NCI-H446 treated with DMSO at 0.1 percent for 48 hours (cell line): ENCODE measurements at regions not wholly inside any gene's neighbourhood (a gene's known extent, or its start where the extent isn't known, plus 50 kb on each side); places are given as distances from the start of the nearest gene placed in this dataset.
"Not testable (repeated sequence)": the region's sequence is repeated elsewhere in the genome, so short reads cannot be mapped to it uniquely, and the experiment has no call there.

Source experiments
- DNase-seq: peaks from one replicate; lab custom pipeline; 2025; lab: John Stamatoyannopoulos, UW

DNA sequence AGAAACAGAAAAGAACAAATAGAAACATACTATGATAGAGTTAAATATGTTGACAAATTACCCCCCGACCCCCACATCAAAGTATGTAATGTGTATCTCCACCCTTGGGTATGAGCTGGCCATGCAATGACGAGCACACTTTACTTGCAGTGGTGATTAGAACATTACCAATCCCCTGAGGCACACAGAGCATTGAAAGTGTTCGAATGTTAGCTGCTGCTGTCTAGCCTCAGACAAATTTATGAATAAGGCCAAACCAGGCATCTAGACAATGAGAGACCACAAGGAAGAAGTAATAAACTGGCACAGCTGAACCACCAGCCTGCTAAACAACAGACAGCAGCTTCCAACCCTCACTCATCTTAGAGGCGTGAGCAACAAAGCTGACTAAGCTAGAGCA, 380.5 kb downstream of the DSEL start:
- no peak for DNase-seq

DNA sequence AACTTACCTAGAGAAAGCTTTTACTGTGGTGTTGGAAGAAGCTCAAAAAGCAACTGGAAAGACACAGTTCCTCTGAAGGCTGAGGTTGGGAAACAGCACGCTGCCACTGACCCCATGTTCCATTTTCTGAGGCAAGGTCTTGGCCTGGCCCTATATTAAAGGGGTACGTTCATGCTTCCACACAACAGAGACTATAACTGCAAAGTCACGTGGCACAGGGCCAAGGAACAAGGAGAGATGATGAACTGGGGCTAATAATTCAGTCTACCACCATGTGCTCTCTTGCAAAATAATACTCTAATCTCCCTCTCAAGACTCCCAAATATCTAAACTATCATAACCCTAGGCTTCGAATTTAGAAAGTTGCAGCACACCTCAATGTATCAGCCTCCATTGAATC, 381.6 kb downstream of the DSEL start:
- no peak for DNase-seq

DNA sequence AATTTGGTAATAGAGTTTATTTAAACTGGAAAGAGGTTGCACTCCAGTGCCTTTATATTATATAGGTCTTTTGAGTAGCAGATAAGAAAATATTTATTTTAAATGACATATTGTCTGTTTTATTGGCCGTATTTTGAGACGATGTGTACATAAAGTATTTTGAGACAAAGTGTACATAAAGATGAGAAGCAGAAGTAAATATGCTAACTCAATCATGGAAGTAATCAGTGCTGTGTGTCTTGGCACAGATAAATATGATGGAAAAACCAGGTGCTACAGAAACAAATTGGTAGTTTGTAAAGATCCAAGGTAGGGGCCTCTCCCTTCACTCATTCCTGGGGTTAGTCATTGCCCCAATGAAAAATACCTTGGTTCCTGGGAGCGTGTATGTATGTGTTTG, 382.9 kb downstream of the DSEL start:
- DNase-seq = no peak

DNA sequence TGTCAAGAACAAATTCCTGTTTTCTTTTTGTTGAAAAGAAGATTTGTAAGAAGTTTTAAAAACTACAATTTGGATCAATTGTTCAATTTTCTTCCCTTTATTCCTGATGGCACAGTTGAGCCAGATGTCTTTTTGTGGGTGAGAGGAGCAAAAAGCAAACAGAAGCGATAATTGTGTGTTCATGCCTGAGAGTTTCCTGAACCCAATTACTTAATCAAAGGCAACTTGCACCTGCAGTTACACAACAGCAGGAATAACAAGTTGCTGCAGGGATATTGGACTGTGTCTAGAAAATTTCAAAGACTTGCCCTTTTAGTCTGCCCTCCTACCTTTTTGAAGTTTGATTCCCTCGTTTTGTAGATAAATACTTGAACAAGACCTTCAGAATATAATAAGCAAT, 383.6 kb downstream of the DSEL start:
- peak; percentile 22 for DNase-seq

DNA sequence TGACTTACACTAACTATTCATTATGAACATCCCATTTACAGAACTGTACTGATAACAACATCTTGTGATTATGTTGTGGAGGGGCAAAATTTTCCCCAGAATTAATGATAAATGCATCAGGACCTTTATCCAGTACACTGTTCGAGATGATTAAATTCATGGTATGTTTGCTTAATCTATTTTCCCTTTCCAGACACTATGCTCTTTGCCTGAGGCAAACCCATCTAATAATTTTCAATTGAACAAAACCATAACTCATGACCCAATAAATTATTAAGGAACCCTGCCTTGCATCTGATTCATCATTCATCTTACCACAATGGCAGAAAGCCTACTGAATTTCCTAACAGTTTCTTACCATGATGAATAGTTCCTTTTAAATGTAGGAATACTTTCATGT, 385.0 kb downstream of the DSEL start:
- DNase-seq = no peak

DNA sequence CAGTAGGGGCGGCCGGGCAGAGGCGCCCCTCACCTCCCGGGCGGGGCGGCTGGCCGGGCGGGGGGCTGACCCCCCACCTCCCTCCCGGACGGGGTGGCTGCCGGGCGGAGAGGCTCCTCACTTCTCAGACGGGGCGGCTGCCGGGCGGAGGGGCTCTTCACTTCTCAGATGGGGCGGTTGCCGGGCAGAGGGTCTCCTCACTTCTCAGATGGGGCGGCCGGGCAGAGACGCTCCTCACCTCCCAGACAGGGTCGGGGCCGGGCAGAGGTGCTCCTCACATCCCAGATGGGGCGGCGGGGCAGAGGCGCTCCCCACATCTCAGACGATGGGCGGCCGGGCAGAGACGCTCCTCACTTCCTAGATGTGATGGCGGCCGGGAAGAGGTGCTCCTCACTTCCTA, 389.8 kb downstream of the DSEL start:
- DNase-seq = not testable (repeated sequence)

DNA sequence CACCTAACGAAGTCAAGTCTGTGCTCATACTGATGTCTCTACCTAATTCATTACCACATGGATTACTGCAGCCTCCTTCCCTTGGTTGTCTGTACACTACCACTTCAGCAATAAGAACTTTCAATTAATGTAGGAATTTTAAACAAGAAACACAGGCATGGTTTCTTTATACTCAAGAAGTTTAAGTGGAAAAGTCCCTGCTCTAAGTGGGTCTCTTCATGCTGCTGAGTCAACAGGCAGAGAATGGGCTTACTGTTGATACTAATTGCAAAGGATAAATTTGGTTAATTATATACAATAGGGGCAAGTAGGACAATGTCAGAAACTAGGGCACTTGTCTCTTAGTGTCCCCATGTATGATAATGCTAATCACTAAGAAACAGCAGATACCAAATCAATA, 392.6 kb downstream of the DSEL start:
- no peak for DNase-seq

DNA sequence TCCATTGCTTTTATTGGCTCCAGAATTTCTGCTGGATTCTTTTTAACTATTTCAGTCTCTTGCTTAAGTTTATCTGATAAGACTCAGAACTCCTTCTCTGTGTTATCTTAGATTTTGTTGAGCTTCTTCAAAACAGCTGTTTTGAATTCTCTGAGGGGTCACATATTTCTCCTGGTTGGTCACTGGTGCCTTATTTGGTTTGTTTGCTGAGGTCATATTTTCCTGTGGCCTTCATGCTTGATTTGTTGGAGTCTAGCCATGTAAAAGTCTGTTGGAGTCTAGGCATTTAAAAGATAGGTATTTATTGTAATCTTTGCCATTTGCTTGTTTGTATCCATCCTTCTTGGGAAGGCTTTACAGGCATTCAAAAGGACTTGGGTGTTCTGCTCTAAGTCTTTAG, 398.7 kb downstream of the DSEL start:
- no peak for DNase-seq

DNA sequence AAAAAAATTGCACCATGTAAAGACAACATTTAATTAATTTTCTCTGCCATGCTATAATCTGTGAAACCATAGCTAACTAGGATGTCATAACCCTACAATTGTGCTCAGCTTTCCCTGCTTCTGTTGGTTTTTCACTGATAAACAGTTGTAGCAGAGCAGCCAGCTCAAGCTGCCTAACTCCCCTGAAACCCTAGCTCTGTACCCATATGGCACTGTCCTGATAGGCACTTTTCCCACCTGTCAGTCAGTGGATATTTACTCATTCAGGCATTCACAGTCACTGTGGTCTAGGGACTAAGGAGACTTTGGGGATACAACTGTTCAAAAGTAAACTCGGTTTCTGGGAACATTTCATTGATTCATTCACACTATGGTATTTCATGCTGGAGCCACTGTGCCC, 407.0 kb downstream of the DSEL start:
- no peak for DNase-seq

DNA sequence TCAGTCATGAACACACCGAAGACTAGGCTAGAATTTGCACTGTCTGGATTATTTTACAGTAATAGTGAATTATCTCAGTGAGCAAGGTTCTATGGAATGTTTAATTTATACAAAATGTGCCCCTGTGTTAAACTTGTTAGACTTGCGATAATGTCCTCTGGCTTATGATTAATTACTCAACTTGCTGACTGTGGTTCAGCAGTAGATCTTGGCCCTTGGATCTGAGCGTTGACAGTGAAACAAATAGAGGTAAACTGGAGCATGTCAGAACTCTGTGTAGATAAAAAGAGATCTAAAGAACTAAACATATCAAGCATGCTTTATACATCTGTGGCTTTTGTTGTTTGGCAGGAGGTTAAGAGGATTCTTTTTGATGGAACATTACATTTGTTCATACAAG, 407.6 kb downstream of the DSEL start:
- no peak for DNase-seq

DNA sequence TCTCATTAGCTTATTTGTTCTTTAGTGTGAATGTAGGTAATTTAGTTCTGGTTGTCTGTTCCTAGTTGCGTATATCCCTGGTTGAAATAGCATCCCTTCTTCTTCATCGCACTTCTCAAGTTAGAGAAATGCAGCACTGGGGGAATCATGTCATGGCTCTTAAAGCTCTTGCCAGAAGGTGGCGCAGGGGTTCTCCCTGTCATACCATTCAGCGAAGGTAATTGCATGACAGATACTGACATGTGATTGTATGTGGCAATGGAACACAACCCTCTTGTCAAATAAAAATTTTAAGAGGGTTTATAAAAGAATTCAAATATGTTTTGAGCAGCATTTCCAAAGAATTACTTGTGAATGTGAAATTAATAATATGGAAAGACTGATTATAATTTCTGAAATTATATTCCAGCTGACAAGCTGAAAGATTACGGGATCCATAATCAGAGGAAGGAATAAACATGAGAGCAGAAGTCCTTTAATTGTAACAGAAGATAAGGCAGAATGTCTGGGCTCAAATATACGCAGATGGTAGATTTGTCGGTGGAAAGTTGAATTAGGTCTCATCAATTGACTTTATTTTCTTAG, 411.7 kb downstream of the DSEL start:
- peak; percentile 55 for DNase-seq

DNA sequence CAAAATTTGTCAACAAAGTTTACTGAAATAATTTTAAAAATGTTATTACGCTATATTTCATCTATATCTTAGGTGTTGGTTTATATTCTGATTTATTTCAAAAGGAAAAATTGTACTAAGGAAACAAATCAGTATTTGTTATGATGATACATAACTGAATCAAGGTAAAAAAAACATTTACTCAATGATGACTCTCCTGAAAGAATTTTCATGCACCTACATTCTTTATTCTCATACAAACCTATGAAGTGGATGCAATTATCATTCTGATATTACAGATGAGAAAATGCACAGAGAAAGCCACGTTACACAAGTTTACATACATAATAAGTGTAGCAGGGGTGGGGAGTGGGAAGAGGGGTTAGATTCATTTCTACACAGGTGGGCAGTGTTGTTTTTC, 422.4 kb downstream of the DSEL start:
- DNase-seq = no peak

DNA sequence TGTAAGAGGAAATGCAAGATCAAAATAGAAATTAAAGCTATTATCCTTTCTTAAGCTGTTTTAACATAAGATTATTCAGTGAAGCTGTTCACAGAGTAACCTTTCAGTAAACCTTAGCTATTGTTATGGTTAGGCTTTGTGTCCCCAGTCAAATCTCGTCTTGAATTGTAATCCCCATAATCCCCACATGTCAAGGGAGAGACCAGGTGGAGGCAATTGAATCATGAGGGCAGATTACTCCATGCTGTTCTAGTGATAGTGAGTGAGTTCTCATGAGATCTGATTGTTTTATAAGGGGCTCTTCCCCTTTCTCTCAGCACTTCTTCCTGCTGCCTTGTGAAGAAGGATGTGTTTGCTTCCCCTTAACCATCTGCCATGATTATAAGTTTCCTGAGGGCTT, 424.4 kb downstream of the DSEL start:
- DNase-seq = no peak

DNA sequence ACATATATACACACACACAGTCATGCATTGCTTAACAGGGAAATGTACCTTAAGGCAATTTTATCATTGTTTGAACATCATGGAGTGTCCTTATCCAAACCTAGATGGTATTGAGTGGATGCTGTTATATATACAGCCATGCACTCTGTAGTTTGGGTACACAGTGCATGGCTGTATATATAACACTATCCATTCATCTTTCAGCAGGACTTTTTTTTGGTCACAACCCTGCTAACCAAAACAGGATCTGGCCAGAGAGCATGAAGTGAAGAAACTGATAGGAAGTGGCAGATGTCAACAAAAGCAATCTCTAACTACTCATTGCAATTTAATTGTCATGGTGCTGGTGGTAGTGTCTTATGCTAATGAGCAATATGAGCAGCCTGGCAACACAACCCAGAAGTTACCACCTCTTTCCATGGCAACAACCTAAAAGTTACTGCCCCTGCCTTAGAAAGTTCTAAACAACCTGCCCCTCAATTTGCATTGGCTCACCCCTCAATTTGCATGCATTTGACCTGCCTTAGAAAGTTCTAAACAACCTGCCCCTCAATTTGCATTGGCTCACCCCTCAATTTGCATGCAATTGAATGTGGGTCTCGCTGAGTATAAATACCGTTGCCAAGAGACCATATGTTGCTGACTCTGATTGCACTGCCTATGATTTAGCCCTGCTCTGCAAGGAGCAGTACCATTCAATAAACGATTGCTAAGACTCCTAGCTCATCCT, 434.9 kb downstream of the DSEL start:
- DNase-seq = no peak

DNA sequence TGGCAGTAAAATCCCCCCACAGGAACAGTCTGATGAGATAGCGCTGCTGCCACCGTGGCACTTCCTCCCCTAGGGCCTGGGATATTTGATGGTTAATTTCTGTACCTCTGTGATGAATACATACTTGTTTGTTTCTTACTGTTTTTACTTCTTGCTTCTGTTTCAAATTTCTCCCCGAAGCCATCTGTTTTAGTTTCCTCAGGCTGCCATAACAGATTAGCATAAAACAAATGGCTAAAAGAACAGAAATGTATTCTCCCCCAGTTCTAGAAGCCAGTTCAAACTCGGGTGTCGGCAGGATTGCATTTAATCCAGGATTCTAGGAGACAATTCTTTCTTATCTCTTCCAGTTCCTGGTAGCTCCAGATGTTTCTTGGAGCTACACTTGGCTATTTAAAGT, 435.9 kb downstream of the DSEL start:
- no peak for DNase-seq

DNA sequence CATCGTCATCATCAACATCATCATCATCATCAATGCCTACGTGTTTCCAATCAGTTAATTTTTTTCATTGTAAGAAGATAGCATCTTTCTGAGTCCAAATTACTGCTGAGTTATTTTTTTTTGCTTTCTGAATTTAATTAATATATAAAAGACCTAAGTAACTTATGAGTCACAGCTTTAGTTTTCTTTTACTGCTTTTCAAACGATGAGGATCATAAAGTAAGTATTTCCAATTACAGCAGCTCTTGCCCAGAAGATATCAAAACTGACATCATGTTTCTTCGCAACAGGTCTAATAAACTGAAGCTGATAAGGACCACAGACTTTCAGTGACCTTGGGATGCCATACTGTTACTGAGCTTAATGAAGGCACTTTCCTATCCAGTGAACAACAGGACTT, 442.2 kb downstream of the DSEL start:
- no peak for DNase-seq

DNA sequence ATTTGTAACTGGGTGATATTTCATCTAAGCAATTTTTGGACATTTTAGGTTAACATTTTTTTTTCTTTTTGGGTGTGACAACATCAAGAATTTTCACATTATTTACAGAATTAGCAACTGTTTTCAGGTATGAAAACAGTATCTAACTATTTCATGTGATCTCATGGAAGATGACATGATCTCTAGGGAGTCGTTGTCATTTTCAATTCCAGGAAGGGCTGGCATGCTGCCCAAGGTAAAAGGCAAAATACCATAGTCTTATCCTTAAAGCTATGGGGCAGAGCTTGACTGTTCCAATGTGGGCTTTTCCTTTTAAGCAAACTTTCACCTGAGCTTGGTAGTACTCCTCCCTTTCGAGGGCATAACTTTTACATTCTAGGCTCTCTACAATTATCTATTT, 443.7 kb downstream of the DSEL start:
- no peak for DNase-seq

DNA sequence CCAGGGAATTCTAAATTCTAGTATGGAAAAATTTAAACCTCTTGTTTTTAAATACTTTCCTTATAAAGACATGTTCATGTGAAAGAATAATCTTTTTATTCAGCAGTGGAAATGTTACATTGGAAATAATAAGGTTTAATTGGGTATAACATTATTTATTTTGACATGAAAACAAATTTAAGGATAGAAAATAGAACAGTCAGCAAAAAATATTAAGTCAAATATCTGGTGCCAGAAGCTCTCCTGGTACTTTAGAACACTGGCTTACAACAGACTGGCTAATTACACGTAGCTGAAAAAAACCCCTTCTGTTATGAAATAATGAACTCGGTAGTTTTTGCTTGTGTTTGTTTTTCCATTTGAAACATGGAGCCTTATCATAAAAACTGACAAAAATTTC, 447.9 kb downstream of the DSEL start:
- peak; percentile 19 for DNase-seq

DNA sequence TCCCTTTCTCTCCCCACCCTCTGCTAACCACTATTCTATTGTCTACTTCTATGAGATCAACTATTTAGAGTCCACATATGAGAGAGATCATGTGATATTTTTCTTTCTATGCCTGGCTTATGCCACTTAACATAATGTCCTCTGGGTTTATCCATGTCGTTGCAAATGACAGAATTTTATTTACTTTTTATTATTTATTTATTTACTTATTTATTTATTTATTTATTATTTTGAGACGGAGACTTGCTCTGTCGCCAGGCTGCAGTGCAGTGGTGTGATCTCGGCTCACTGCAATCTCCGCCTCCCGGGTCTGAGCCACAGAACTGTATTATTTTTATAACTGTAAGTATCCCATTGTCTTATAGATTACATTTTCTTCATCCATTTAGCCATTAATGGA, 443.4 kb upstream of the CDH19 start:
- no peak for DNase-seq

DNA sequence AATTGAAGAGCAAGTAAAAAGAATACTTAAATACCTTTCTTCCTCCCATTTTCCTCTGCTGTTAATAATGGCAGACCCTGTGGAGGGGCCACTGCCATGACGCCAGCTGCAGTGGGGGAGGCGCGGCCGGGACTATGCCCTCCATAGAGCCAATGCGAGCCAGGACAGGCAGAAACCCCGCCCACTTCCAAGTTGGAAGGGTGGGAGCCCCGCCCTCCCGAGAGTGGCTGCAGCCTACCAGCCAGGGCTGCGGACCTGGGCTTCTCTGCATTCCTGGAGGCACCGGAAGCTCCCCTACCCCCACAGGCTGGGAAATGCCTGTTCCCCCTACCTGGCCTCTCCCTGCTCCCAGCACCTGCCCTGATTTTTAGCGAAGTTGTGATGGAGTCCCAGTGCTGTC, 439.4 kb upstream of the CDH19 start:
- DNase-seq = no peak

DNA sequence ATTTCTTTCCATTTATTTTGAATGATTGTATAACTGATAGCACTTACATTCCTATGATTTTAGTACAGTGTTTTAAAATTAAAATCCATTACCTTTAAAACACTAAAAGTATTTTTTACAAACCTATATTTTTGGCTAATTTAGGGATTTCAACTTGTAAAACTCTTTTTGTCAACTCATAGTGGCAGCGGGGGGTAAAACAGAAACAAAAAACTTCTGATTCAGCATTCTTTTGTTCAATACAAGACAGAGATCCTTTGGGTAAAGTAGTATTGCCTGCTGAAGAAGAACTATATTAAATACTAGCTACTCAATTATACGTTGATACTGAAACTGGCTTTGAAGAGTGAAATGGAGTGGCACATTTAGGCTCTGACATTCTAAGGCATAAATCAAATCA, 437.4 kb upstream of the CDH19 start:
- no peak for DNase-seq

DNA sequence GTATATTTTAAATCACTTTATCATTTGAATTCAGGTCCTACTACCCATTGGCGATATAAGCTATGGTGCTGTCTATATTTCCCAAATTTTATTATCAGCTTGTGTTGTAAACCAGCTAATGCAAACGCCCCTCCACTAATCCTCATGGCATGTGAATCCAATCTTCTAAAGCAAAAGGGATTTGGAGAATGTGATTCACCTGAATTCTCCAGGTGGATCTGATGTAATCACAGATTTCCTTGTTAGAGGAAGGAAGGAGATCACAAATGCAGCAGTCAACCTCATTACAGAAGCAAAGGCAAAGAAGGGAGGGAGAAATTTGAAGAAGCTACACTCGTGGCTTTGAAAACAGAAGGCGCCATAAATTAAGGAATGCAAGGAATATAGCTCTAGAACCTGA, 431.1 kb upstream of the CDH19 start:
- DNase-seq = no peak

DNA sequence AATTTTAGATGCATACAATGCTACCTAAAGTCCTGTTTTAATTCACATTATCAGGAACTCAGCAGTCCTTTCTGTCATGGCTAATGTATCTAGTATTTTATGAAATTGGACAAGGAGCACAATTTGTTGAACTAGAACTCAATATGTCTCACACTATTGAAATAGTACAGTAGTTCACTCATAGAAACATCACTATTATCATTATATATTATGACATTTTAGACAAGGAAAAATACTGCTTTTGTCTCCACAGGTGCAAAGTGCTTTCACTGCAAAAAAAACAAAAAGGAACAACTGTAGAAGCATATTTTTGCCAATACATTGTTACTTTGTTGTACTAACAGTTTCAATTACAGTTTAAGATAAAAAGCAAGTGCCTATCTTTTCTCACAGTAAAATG, 419.2 kb upstream of the CDH19 start:
- DNase-seq = no peak

DNA sequence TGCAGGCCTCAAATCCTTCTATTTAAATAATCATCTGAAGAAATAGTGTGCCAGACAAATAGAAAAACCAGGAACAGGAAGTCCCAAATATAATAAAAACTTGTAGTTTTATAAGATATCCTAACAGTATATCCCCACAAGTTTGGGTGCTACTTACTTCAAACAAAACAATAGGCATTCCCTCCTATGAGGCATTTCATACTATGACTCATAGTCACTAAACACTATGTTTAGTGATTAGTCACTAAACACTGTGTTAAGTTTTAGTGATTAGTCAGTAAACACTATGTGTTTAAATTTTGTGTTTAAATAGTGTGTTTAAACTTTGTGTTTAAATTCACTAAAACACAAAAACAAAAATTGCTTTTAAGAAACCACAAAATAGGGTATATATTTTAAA, 407.0 kb upstream of the CDH19 start:
- no peak for DNase-seq
